Endothelial cell of umbilical vein (primary cell): ENCODE measurements at regions not wholly inside any gene's neighbourhood (a gene's known extent, or its start where the extent isn't known, plus 50 kb on each side); places are given as distances from the start of the nearest gene placed in this dataset.

Experiments
- BruUV-seq: library from RNA; stranded (reverse); fragments of 400-500 nt; replicated peaks from 2 replicates; lab custom pipeline; 2021; lab: Mats Ljungman, UMichigan
- CTCF ChIA-PET: fragments of 300-600, 350-600 bp; sonication (Branson Sonifier 250); formaldehyde crosslinking; loops from one replicate; lab custom pipeline; 2021; ENCODE audit warnings: antibody characterized with exemption, inconsistent platforms; lab: Charles Lee
- POLR2A ChIA-PET: fragments of 300-600, 350-600 bp; sonication (Branson Sonifier 250); formaldehyde crosslinking; loops from one replicate; lab custom pipeline; 2021; ENCODE audit warnings: antibody characterized with exemption, inconsistent platforms; lab: Charles Lee
- DNase-seq: peaks from one replicate; pipeline ENCODE4 v3.0.0-alpha.2; 2011; ENCODE audit warnings: low read depth, low spot score
- FAIRE-seq: peaks from 2 replicates; lab custom pipeline; 2011; peaks lifted over from hg19 to GRCh38; lab: Jason Lieb, UNC
- H2AFZ ChIP-seq: 2 replicates; pipeline ENCODE4 v1.6.0; 2012; ENCODE audit warnings: low read depth, low read length, control low read depth, inconsistent platforms
- H3K27ac ChIP-seq: 2 replicates; pipeline ENCODE4 v1.5.1; 2011; ENCODE audit warnings: low read depth, mild to moderate bottlenecking, control low read depth, low read length, moderate library complexity; ENCODE audit not compliant: insufficient read depth
- H3K27me3 ChIP-seq, 2 experiments: 2 replicates each; pipeline versions ENCODE4 v1.6.0 to v1.6.1; 2011; ENCODE audit warnings: low read length in 2 of 2, mixed read lengths in 1 of 2; ENCODE audit not compliant: control insufficient read depth in 2 of 2, insufficient read depth in 2 of 2
- H3K36me3 ChIP-seq, 2 experiments: 2 replicates in 1 of 2; 3 replicates in 1 of 2; pipeline ENCODE4 v1.5.1; 2011; ENCODE audit warnings: low read length in 2 of 2, mild to moderate bottlenecking in 1 of 2, moderate library complexity in 1 of 2; ENCODE audit not compliant: control insufficient read depth in 2 of 2, insufficient read depth in 2 of 2; ENCODE audit errors: extremely low read depth in 1 of 2
- H3K4me1 ChIP-seq: 3 replicates; pipeline ENCODE4 v1.5.1; 2011; ENCODE audit warnings: mild to moderate bottlenecking, low read length; ENCODE audit not compliant: control insufficient read depth, insufficient read depth; ENCODE audit errors: extremely low read depth
- H3K4me2 ChIP-seq: 2 replicates; pipeline ENCODE4 v1.6.1; 2011; ENCODE audit warnings: low read length, control low read depth, mixed read lengths; ENCODE audit not compliant: insufficient read depth
- H3K4me3 ChIP-seq, 3 experiments: fragments of 200-600 bp in 1 of 3; sonication (generic), shearing (Covaris generic) in 1 of 3; replicated peaks in 1 of 3; 2 replicates each; pipeline ENCODE4 v1.5.1; 2011 to 2016; ENCODE audit warnings: control low read depth in 3 of 3, low read length in 3 of 3, mild to moderate bottlenecking in 2 of 3, inconsistent platforms in 1 of 3, low read depth in 1 of 3, moderate library complexity in 1 of 3; ENCODE audit not compliant: insufficient read depth in 1 of 3
- H3K79me2 ChIP-seq: 2 replicates; pipeline ENCODE4 v1.6.0; 2012; ENCODE audit warnings: low read length, inconsistent platforms; ENCODE audit not compliant: control insufficient read depth, insufficient read depth
- H3K9ac ChIP-seq: replicated peaks from 2 replicates; pipeline ENCODE3; 2011; ENCODE audit warnings: low read length, control low read depth; ENCODE audit not compliant: insufficient read depth; ENCODE audit errors: extremely low read depth
- H3K9me1 ChIP-seq: replicated peaks from 3 replicates; pipeline ENCODE4 v1.6.0; 2011; ENCODE audit warnings: mild to moderate bottlenecking, low read length; ENCODE audit not compliant: control insufficient read depth, insufficient read depth; ENCODE audit errors: extremely low read depth
- H3K9me3 ChIP-seq: replicated peaks from 2 replicates; pipeline ENCODE4 v1.5.1; 2012; ENCODE audit warnings: low read length, inconsistent platforms; ENCODE audit not compliant: control insufficient read depth, insufficient read depth
- H4K20me1 ChIP-seq: replicated peaks from 2 replicates; pipeline ENCODE3; 2011; ENCODE audit warnings: mild to moderate bottlenecking, low read length; ENCODE audit not compliant: control insufficient read depth, insufficient read depth; ENCODE audit errors: extremely low read depth
- EZH2 ChIP-seq: IDR thresholded peaks from 2 replicates; pipeline ENCODE4 v1.6.1; 2012; ENCODE audit warnings: borderline replicate concordance, low read depth, mild to moderate bottlenecking, moderate library complexity, low read length, inconsistent platforms; ENCODE audit not compliant: severe bottlenecking
- FOS ChIP-seq: IDR thresholded peaks from 2 replicates; pipeline ENCODE4 v1.6.1; 2011; ENCODE audit warnings: mild to moderate bottlenecking, low read length, moderate library complexity, borderline replicate concordance; ENCODE audit not compliant: insufficient read depth
- GATA2 ChIP-seq: IDR thresholded peaks from 2 replicates; pipeline ENCODE4 v1.7.0; 2011; ENCODE audit warnings: low read depth, mild to moderate bottlenecking, moderate library complexity, mixed read lengths, low read length; ENCODE audit not compliant: insufficient read length, insufficient read depth
- JUN ChIP-seq: IDR thresholded peaks from 2 replicates; pipeline ENCODE4 v1.6.1; 2011; ENCODE audit warnings: borderline replicate concordance, low read depth; ENCODE audit not compliant: insufficient read length, insufficient read depth
- MYC ChIP-seq: IDR thresholded peaks from one replicate; pipeline ENCODE4 v1.6.1; 2011; ENCODE audit warnings: mild to moderate bottlenecking, low read depth, low read length
- POLR2A ChIP-seq: IDR thresholded peaks from 2 replicates; pipeline ENCODE4 v1.6.1; 2012; ENCODE audit warnings: low read depth, mild to moderate bottlenecking, control low read depth, low read length
- POLR2AphosphoS5 ChIP-seq: IDR thresholded peaks from 2 replicates; pipeline ENCODE4 v1.6.1; 2012; ENCODE audit warnings: low read depth, mild to moderate bottlenecking, control low read depth, low read length, moderate library complexity; ENCODE audit not compliant: insufficient read depth
- dilution Hi-C: fragments of 300-500 bp; cut with MboI; formaldehyde crosslinking; loops from one replicate; pipeline ENCODE4 v1.15.0; 2019; ENCODE audit warnings: low sequenced_read_pairs; ENCODE audit not compliant: extremely low pct_ligation_motif_present
- intact Hi-C: fragments of 100-400 bp; cut with micrococcal nuclease; formaldehyde crosslinking; loops from one replicate; pipeline ENCODE4 v1.10.0; 2022
- TF ChIP-seq, protein P1 (sequence below), 2 donors: IDR thresholded peaks; 1 replicate in 1 of 2; 2 replicates in 1 of 2; pipeline ENCODE4 v1.5.1; 2011; ENCODE audit warnings: low read length in 2 of 2, mild to moderate bottlenecking in 2 of 2, moderate library complexity in 2 of 2, control low read depth in 1 of 2, inconsistent platforms in 1 of 2, low read depth in 1 of 2; ENCODE audit not compliant: insufficient read depth in 1 of 2; ENCODE audit errors: extremely low read depth in 1 of 2
- TF ChIP-seq, protein P2 (sequence below): IDR thresholded peaks from 2 replicates; pipeline ENCODE4 v1.6.1; 2011; ENCODE audit not compliant: insufficient read depth, insufficient read length

DNA sequence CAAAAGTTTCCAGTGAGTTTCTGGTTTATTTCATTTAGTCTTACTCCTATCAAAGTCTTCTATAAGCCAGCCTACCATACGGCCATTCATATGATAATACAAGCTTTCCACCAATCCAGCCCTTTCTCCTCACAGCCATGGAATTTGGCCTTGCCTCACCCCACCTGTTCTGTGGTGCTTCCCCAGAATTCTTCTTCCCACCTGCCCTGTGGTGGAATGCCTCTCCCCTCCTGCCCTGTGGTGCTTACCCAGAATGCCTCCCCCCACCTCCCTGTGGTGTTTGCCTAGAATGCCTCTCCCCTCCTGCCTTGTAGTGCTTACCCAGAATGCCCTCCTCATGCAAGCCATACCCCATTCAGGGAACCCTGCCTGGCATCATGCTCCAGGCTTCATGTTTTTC is 90.3 kb upstream of the APC start:
- no TSS peak for BruUV-seq
- CTCF ChIA-PET: interaction anchor here (0.9 kb wide), 1 partner anchor 201 kb away, joined by 3 read pairs; no protein-coding TSS in a partner anchor
- Histone ChIP-seq H3K79me2 (no peaks in the 10 kb centered on the region), H4K20me1 (no peaks in the 10 kb centered on the region), H2AFZ (no peak overlapping the region), H3K27me3 (peaks cover 0 to 4% of the 10 kb centered on the region in 2 experiments), H3K4me1 (no peaks in the 10 kb centered on the region), H3K4me3 (no peak overlapping the region), H3K27ac (no peak overlapping the region), H3K9me3 (no peaks in the 10 kb centered on the region), H3K4me2 (no peak overlapping the region), H3K36me3 (no peaks in the 10 kb centered on the region), H3K9ac (no peak overlapping the region), H3K9me1 (no peaks in the 10 kb centered on the region)
- intact Hi-C loops: no loop called here
- dilution Hi-C loops: no loop called here
- FAIRE-seq (no peak), DNase-seq (no peak)
- no peak for TF ChIP-seq POLR2AphosphoS5
- TF ChIP-seq, protein P1, sequence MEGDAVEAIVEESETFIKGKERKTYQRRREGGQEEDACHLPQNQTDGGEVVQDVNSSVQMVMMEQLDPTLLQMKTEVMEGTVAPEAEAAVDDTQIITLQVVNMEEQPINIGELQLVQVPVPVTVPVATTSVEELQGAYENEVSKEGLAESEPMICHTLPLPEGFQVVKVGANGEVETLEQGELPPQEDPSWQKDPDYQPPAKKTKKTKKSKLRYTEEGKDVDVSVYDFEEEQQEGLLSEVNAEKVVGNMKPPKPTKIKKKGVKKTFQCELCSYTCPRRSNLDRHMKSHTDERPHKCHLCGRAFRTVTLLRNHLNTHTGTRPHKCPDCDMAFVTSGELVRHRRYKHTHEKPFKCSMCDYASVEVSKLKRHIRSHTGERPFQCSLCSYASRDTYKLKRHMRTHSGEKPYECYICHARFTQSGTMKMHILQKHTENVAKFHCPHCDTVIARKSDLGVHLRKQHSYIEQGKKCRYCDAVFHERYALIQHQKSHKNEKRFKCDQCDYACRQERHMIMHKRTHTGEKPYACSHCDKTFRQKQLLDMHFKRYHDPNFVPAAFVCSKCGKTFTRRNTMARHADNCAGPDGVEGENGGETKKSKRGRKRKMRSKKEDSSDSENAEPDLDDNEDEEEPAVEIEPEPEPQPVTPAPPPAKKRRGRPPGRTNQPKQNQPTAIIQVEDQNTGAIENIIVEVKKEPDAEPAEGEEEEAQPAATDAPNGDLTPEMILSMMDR (IDR thresholded peaks at IDR 0.05; ENCODE audit: extremely low read depth in 1 of 2, insufficient read depth in 1 of 2, low read depth in 1 of 2, low read length in 2 of 2): no peak
- TF ChIP-seq POLR2A: no peak
- no peak for TF ChIP-seq JUN
- no peak for TF ChIP-seq FOS
- TF ChIP-seq GATA2: no peak
- TF ChIP-seq, protein P2, sequence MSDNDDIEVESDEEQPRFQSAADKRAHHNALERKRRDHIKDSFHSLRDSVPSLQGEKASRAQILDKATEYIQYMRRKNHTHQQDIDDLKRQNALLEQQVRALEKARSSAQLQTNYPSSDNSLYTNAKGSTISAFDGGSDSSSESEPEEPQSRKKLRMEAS: no peak
- TF ChIP-seq EZH2: no peak
- no peak for TF ChIP-seq MYC
- POLR2A ChIA-PET: no interaction called here
